OCI-LY3 (cell line): ENCODE measurements at regions not wholly inside any gene's neighbourhood (a gene's known extent, or its start where the extent isn't known, plus 50 kb on each side); places are given as distances from the start of the nearest gene placed in this dataset.

Experiments
- CTCF ChIP-seq: fragments of 200-600, 300-600 bp; sonication (generic); IDR thresholded peaks from 2 replicates; pipeline ENCODE4 v1.5.1; 2014; ENCODE audit warnings: antibody characterized with exemption, low read length, low read depth
- EZH2phosphoT487 ChIP-seq: fragments of 200-600 bp; shearing (Covaris generic); IDR thresholded peaks from 2 replicates; pipeline ENCODE4 v1.6.1; 2018; ENCODE audit warnings: antibody characterized with exemption, mixed run types, low read depth

- TF ChIP-seq CTCF (no peak), EZH2phosphoT487 (no peak)
Measured at GRCh38 chr5:3684118-3684517, 88.5 kb downstream of the IRX1 start.
